ENCODE measurements at regions not wholly inside any gene's neighbourhood (a gene's known extent, or its start where the extent isn't known, plus 50 kb on each side); places are given as distances from the start of the nearest gene placed in this dataset.

GRCh38 chr1:80003250-80003649 is 996.7 kb upstream of the ADGRL4 start:
- TF ChIP-seq CTCF (conservative IDR thresholded peaks at IDR 0.05; ENCODE audit: low read length) (no peak), EZH2phosphoT487 (IDR thresholded peaks at IDR 0.05; ENCODE audit: borderline replicate concordance, low read depth, low read length) (no peak)
